ENCODE measurements at regions not wholly inside any gene's neighbourhood (a gene's known extent, or its start where the extent isn't known, plus 50 kb on each side); places are given as distances from the start of the nearest gene placed in this dataset.
"Not testable (repeated sequence)": the region's sequence is repeated elsewhere in the genome, so short reads cannot be mapped to it uniquely, and the experiment has no call there.

GRCh38 chr18:51248685-51249084, 51.2 kb upstream of the MEX3C start:
- H3K4me3 ChIP-seq (ENCODE audit: low read length), result no peak overlapping the region
- H3K36me3 ChIP-seq (ENCODE audit: insufficient read depth, low read length), result no peaks in the 10 kb centered on the region
- no peak overlapping the region for H3K9ac ChIP-seq (ENCODE audit: low read depth, low read length)
- H3K4me2 ChIP-seq (ENCODE audit: low read length), result no peak overlapping the region
- H3K27me3 ChIP-seq (ENCODE audit: control insufficient read depth, insufficient read depth, low read length), result no peaks in the 10 kb centered on the region
- H3K4me1 ChIP-seq (ENCODE audit: control insufficient read depth, insufficient read depth, low read length), result no peaks in the 10 kb centered on the region
- no peaks in the 10 kb centered on the region for H3K9me3 ChIP-seq (replicated peaks; ENCODE audit: low read length)

GRCh38 chr18:51250006-51250405, 52.5 kb upstream of the MEX3C start:
- H3K36me3 ChIP-seq (ENCODE audit: insufficient read depth, low read length), result no peaks in the 10 kb centered on the region
- H3K4me1 ChIP-seq (ENCODE audit: control insufficient read depth, insufficient read depth, low read length), result no peaks in the 10 kb centered on the region
- H3K9ac ChIP-seq (ENCODE audit: low read depth, low read length), result no peak overlapping the region
- H3K27me3 ChIP-seq (ENCODE audit: control insufficient read depth, insufficient read depth, low read length), result no peaks in the 10 kb centered on the region
- H3K9me3 ChIP-seq (replicated peaks; ENCODE audit: low read length), result no peaks in the 10 kb centered on the region
- H3K4me2 ChIP-seq (ENCODE audit: low read length), result no peak overlapping the region
- no peak overlapping the region for H3K4me3 ChIP-seq (ENCODE audit: low read length)

- H3K4me3 ChIP-seq (ENCODE audit: low read length), result no peak overlapping the region
- H3K9ac ChIP-seq (ENCODE audit: low read depth, low read length), result no peak overlapping the region
- no peak overlapping the region for H3K4me2 ChIP-seq (ENCODE audit: low read length)
- no peaks in the 10 kb centered on the region for H3K4me1 ChIP-seq (ENCODE audit: control insufficient read depth, insufficient read depth, low read length)
- H3K9me3 ChIP-seq (replicated peaks; ENCODE audit: low read length), result no peaks in the 10 kb centered on the region
- no peaks in the 10 kb centered on the region for H3K36me3 ChIP-seq (ENCODE audit: insufficient read depth, low read length)
- no peaks in the 10 kb centered on the region for H3K27me3 ChIP-seq (ENCODE audit: control insufficient read depth, insufficient read depth, low read length)
Measured at GRCh38 chr18:51250458-51251024, 53.1 kb upstream of the MEX3C start.

GRCh38 chr18:51251625-51252024, 54.1 kb upstream of the MEX3C start:
- no peak overlapping the region for H3K9ac ChIP-seq (ENCODE audit: low read depth, low read length)
- no peak overlapping the region for H3K4me2 ChIP-seq (ENCODE audit: low read length)
- no peaks in the 10 kb centered on the region for H3K27me3 ChIP-seq (ENCODE audit: control insufficient read depth, insufficient read depth, low read length)
- H3K4me1 ChIP-seq (ENCODE audit: control insufficient read depth, insufficient read depth, low read length), result no peaks in the 10 kb centered on the region
- no peaks in the 10 kb centered on the region for H3K36me3 ChIP-seq (ENCODE audit: insufficient read depth, low read length)
- no peaks in the 10 kb centered on the region for H3K9me3 ChIP-seq (replicated peaks; ENCODE audit: low read length)
- H3K4me3 ChIP-seq (ENCODE audit: low read length), result no peak overlapping the region

- Histone ChIP-seq H3K27me3 (ENCODE audit: control insufficient read depth, insufficient read depth, low read length) (no peaks in the 10 kb centered on the region), H3K9me3 (replicated peaks; ENCODE audit: low read length) (no peaks in the 10 kb centered on the region), H3K4me3 (ENCODE audit: low read length) (no peak overlapping the region), H3K4me2 (ENCODE audit: low read length) (no peak overlapping the region), H3K36me3 (ENCODE audit: insufficient read depth, low read length) (no peaks in the 10 kb centered on the region), H3K9ac (ENCODE audit: low read depth, low read length) (no peak overlapping the region), H3K4me1 (ENCODE audit: control insufficient read depth, insufficient read depth, low read length) (no peaks in the 10 kb centered on the region)
Measured at GRCh38 chr18:51253476-51253875, 56.0 kb upstream of the MEX3C start.

GRCh38 chr18:51255693-51256092, 58.2 kb upstream of the MEX3C start:
- no peak overlapping the region for H3K9ac ChIP-seq (ENCODE audit: low read depth, low read length)
- H3K4me3 ChIP-seq (ENCODE audit: low read length), result no peak overlapping the region
- no peaks in the 10 kb centered on the region for H3K9me3 ChIP-seq (replicated peaks; ENCODE audit: low read length)
- no peaks in the 10 kb centered on the region for H3K36me3 ChIP-seq (ENCODE audit: insufficient read depth, low read length)
- H3K4me1 ChIP-seq (ENCODE audit: control insufficient read depth, insufficient read depth, low read length), result no peaks in the 10 kb centered on the region
- no peaks in the 10 kb centered on the region for H3K27me3 ChIP-seq (ENCODE audit: control insufficient read depth, insufficient read depth, low read length)
- no peak overlapping the region for H3K4me2 ChIP-seq (ENCODE audit: low read length)

- Histone ChIP-seq H3K9me3 (replicated peaks; ENCODE audit: low read length) (no peaks in the 10 kb centered on the region), H3K36me3 (ENCODE audit: insufficient read depth, low read length) (no peaks in the 10 kb centered on the region), H3K4me3 (ENCODE audit: low read length) (no peak overlapping the region), H3K4me1 (ENCODE audit: control insufficient read depth, insufficient read depth, low read length) (no peaks in the 10 kb centered on the region), H3K9ac (ENCODE audit: low read depth, low read length) (no peak overlapping the region), H3K4me2 (ENCODE audit: low read length) (no peak overlapping the region), H3K27me3 (ENCODE audit: control insufficient read depth, insufficient read depth, low read length) (no peaks in the 10 kb centered on the region)
Measured at GRCh38 chr18:51257150-51257549, 59.7 kb upstream of the MEX3C start.

- Histone ChIP-seq H3K36me3 (ENCODE audit: insufficient read depth, low read length) (no peaks in the 10 kb centered on the region), H3K27me3 (ENCODE audit: control insufficient read depth, insufficient read depth, low read length) (no peaks in the 10 kb centered on the region), H3K4me3 (ENCODE audit: low read length) (no peak overlapping the region), H3K9ac (ENCODE audit: low read depth, low read length) (no peak overlapping the region), H3K4me2 (ENCODE audit: low read length) (no peak overlapping the region), H3K4me1 (ENCODE audit: control insufficient read depth, insufficient read depth, low read length) (no peaks in the 10 kb centered on the region), H3K9me3 (replicated peaks; ENCODE audit: low read length) (no peaks in the 10 kb centered on the region)
Measured at GRCh38 chr18:51260118-51260517, 62.6 kb upstream of the MEX3C start.

GRCh38 chr18:51266077-51266476, 68.6 kb upstream of the MEX3C start:
- not testable (repeated sequence) for H3K4me3 ChIP-seq (ENCODE audit: low read length); H3K4me2 ChIP-seq (ENCODE audit: low read length); H3K9me3 ChIP-seq (replicated peaks; ENCODE audit: low read length); H3K9ac ChIP-seq (ENCODE audit: low read depth, low read length); H3K36me3 ChIP-seq (ENCODE audit: insufficient read depth, low read length); H3K4me1 ChIP-seq (ENCODE audit: control insufficient read depth, insufficient read depth, low read length); H3K27me3 ChIP-seq (ENCODE audit: control insufficient read depth, insufficient read depth, low read length)

GRCh38 chr18:51266773-51267172, 69.3 kb upstream of the MEX3C start:
- Histone ChIP-seq H3K4me1 (ENCODE audit: control insufficient read depth, insufficient read depth, low read length) (no peaks in the 10 kb centered on the region), H3K36me3 (ENCODE audit: insufficient read depth, low read length) (no peaks in the 10 kb centered on the region), H3K4me3 (ENCODE audit: low read length) (no peak overlapping the region), H3K9ac (ENCODE audit: low read depth, low read length) (no peak overlapping the region), H3K4me2 (ENCODE audit: low read length) (no peak overlapping the region), H3K27me3 (ENCODE audit: control insufficient read depth, insufficient read depth, low read length) (no peaks in the 10 kb centered on the region), H3K9me3 (replicated peaks; ENCODE audit: low read length) (peaks cover 3% of the 10 kb centered on the region)

- Histone ChIP-seq H3K4me1 (ENCODE audit: control insufficient read depth, insufficient read depth, low read length) (peaks cover 5% of the 10 kb centered on the region), H3K9me3 (replicated peaks; ENCODE audit: low read length) (peaks cover 3% of the 10 kb centered on the region), H3K9ac (ENCODE audit: low read depth, low read length) (no peak overlapping the region), H3K4me3 (ENCODE audit: low read length) (no peak overlapping the region), H3K36me3 (ENCODE audit: insufficient read depth, low read length) (no peaks in the 10 kb centered on the region), H3K27me3 (ENCODE audit: control insufficient read depth, insufficient read depth, low read length) (no peaks in the 10 kb centered on the region), H3K4me2 (ENCODE audit: low read length) (no peak overlapping the region)
Measured at GRCh38 chr18:51273437-51273836, 76.0 kb upstream of the MEX3C start.

- no peak overlapping the region for H3K9ac ChIP-seq (ENCODE audit: low read depth, low read length)
- no peaks in the 10 kb centered on the region for H3K9me3 ChIP-seq (replicated peaks; ENCODE audit: low read length)
- H3K27me3 ChIP-seq (ENCODE audit: control insufficient read depth, insufficient read depth, low read length), result no peaks in the 10 kb centered on the region
- H3K4me1 ChIP-seq (ENCODE audit: control insufficient read depth, insufficient read depth, low read length), result peaks cover 5% of the 10 kb centered on the region
- H3K36me3 ChIP-seq (ENCODE audit: insufficient read depth, low read length), result no peaks in the 10 kb centered on the region
- H3K4me3 ChIP-seq (ENCODE audit: low read length), result no peak overlapping the region
- H3K4me2 ChIP-seq (ENCODE audit: low read length), result no peak overlapping the region
Measured at GRCh38 chr18:51275712-51276476, 78.4 kb upstream of the MEX3C start.
